HepG2 (cell line): ENCODE measurements at regions not wholly inside any gene's neighbourhood (a gene's known extent, or its start where the extent isn't known, plus 50 kb on each side); places are given as distances from the start of the nearest gene placed in this dataset.
A peak's percentile ranks its signal among the peaks of the same experiment; 100 is the strongest.

Source experiments
- ARNT2 ChIP-seq: sonication (generic); formaldehyde crosslinking; IDR thresholded peaks from 2 replicates; pipeline ENCODE4 v1.8.0; 2022; ENCODE audit warnings: mild to moderate bottlenecking, low read depth, missing genetic modification reagents, moderate library complexity
- FUBP1 ChIP-seq: sonication (generic); formaldehyde crosslinking; IDR thresholded peaks from 2 replicates; pipeline ENCODE4 v1.5.1; 2020; ENCODE audit warnings: missing genetic modification reagents, mild to moderate bottlenecking, borderline replicate concordance
- GABPB1 ChIP-seq: IDR thresholded peaks from 2 replicates; pipeline ENCODE4 v1.6.1; 2016; ENCODE audit warnings: mild to moderate bottlenecking, missing genetic modification reagents, moderate library complexity, missing compliant biosample characterization
- GATAD1 ChIP-seq: IDR thresholded peaks from 2 replicates; pipeline ENCODE4 v1.6.1; 2016; ENCODE audit warnings: missing genetic modification reagents, missing compliant biosample characterization
- HNRNPUL1 ChIP-seq: fragments of 200-400 bp; formaldehyde crosslinking; IDR thresholded peaks from 2 replicates; pipeline ENCODE4 v1.6.1; 2017; ENCODE audit warnings: low read depth, mild to moderate bottlenecking, low read length, moderate library complexity
- NR2C2 ChIP-seq: sonication (generic); formaldehyde crosslinking; IDR thresholded peaks from 2 replicates; pipeline ENCODE4 v1.4.0; 2020; ENCODE audit warnings: missing genetic modification reagents, mild to moderate bottlenecking, moderate library complexity, borderline replicate concordance
- PAX8 ChIP-seq: sonication (generic); formaldehyde crosslinking; IDR thresholded peaks from 2 replicates; pipeline ENCODE4 v1.8.0; 2022; ENCODE audit warnings: mild to moderate bottlenecking, missing genetic modification reagents, borderline replicate concordance
- RERE ChIP-seq: IDR thresholded peaks from 2 replicates; pipeline ENCODE4 v1.6.1; 2016; ENCODE audit warnings: low read depth, missing genetic modification reagents, missing compliant biosample characterization
- SRY ChIP-seq: sonication (generic); formaldehyde crosslinking; IDR thresholded peaks from 2 replicates; pipeline ENCODE4 v1.8.0; 2022; ENCODE audit warnings: mild to moderate bottlenecking, missing genetic modification reagents
- TEAD3 ChIP-seq: optimal IDR thresholded peaks from 2 replicates; pipeline ENCODE3; 2016; ENCODE audit warnings: borderline replicate concordance
- TMF1 ChIP-seq: sonication (generic); formaldehyde crosslinking; IDR thresholded peaks from 2 replicates; pipeline ENCODE4 v1.8.1; 2022; ENCODE audit warnings: low read depth, missing genetic modification reagents
- ZBTB7A ChIP-seq: sonication (generic); formaldehyde crosslinking; IDR thresholded peaks from 2 replicates; pipeline ENCODE4 v1.8.0; 2022; ENCODE audit warnings: mild to moderate bottlenecking, missing genetic modification reagents
- ZBTB8A ChIP-seq: sonication (generic); formaldehyde crosslinking; IDR thresholded peaks from 2 replicates; pipeline ENCODE4 v1.4.0; 2020; ENCODE audit warnings: mild to moderate bottlenecking, low read depth, missing genetic modification reagents, borderline replicate concordance
- ZNF274 ChIP-seq: sonication (generic); formaldehyde crosslinking; IDR thresholded peaks from 2 replicates; pipeline ENCODE4 v1.5.1; 2020; ENCODE audit warnings: mild to moderate bottlenecking, missing genetic modification reagents
- ZNF382 ChIP-seq: sonication (generic); formaldehyde crosslinking; IDR thresholded peaks from 2 replicates; pipeline ENCODE4 v1.5.0; 2020; ENCODE audit warnings: missing genetic modification reagents, mild to moderate bottlenecking, borderline replicate concordance
- ZNF598 ChIP-seq: sonication (generic); formaldehyde crosslinking; IDR thresholded peaks from 2 replicates; pipeline ENCODE4 v1.5.1; 2020; ENCODE audit warnings: mild to moderate bottlenecking, missing genetic modification reagents, borderline replicate concordance
- ZNF607 ChIP-seq: sonication (generic); formaldehyde crosslinking; IDR thresholded peaks from 2 replicates; pipeline ENCODE4 v1.5.1; 2020; ENCODE audit warnings: missing genetic modification reagents, mild to moderate bottlenecking, borderline replicate concordance
- ZNF652 ChIP-seq: IDR thresholded peaks from 2 replicates; pipeline ENCODE4 v1.6.1; 2016; ENCODE audit warnings: low read depth, borderline replicate concordance
- ZNF670 ChIP-seq: sonication (generic); formaldehyde crosslinking; IDR thresholded peaks from 2 replicates; pipeline ENCODE4 v1.8.0; 2022; ENCODE audit warnings: mild to moderate bottlenecking, missing genetic modification reagents, borderline replicate concordance
- ZNF672 ChIP-seq: sonication (generic); formaldehyde crosslinking; IDR thresholded peaks from 2 replicates; pipeline ENCODE4 v1.8.1; 2022; ENCODE audit warnings: missing genetic modification reagents
- TF ChIP-seq, protein P1 (sequence below): sonication (generic); formaldehyde crosslinking; IDR thresholded peaks from 2 replicates; pipeline ENCODE4 v1.8.0; 2023; ENCODE audit warnings: mild to moderate bottlenecking, missing genetic modification reagents

GRCh38 chr12:115088995-115089841, 405.2 kb upstream of the TBX3 start (continued):
- peak; percentile 90 for TF ChIP-seq ZNF652 (CRISPR knock-in tag)
- peak; percentile 81 for TF ChIP-seq ZNF670 (CRISPR knock-in tag)
- TF ChIP-seq PAX8 (CRISPR knock-in tag) = no peak
- peak; percentile 46 for TF ChIP-seq ARNT2 (CRISPR knock-in tag)
- TF ChIP-seq ZBTB8A (CRISPR knock-in tag) = no peak
- no peak; the same call in 1 of the 2 replicates for TF ChIP-seq FUBP1 (CRISPR knock-in tag)
- peak; percentile 67 for TF ChIP-seq GABPB1 (CRISPR knock-in tag)
- 0 out of 2 replicates have a peak, but pooled peaks have one; percentile 71 for TF ChIP-seq ZNF274
- TF ChIP-seq HNRNPUL1 = no peak
- peak; percentile 90 for TF ChIP-seq ZNF607 (CRISPR knock-in tag)
- TF ChIP-seq RERE (CRISPR knock-in tag) = peak; percentile 98
- TF ChIP-seq ZNF382 (CRISPR knock-in tag) = no peak
- no peak; the same call in 1 of the 2 replicates for TF ChIP-seq ZNF598 (CRISPR knock-in tag)
- peak; percentile 92 for TF ChIP-seq ZBTB7A (CRISPR knock-in tag)
- TF ChIP-seq, protein P1, sequence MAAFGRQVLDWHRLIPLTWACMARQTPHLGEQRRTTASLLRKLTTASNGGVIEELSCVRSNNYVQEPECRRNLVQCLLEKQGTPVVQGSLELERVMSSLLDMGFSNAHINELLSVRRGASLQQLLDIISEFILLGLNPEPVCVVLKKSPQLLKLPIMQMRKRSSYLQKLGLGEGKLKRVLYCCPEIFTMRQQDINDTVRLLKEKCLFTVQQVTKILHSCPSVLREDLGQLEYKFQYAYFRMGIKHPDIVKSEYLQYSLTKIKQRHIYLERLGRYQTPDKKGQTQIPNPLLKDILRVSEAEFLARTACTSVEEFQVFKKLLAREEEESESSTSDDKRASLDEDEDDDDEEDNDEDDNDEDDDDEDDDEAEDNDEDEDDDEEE (CRISPR knock-in tag) = no peak
- TF ChIP-seq SRY = 0 out of 2 replicates have a peak, but pooled peaks have one; percentile 56
- peak; percentile 74; the same call in 1 of the 2 replicates for TF ChIP-seq ZNF672 (CRISPR knock-in tag)
- TF ChIP-seq NR2C2 (CRISPR knock-in tag) = peak; percentile 57; the same call in 1 of the 2 replicates
- TF ChIP-seq GATAD1 (CRISPR knock-in tag) = peak; percentile 64
- peak; percentile 82; the same call in 1 of the 2 replicates for TF ChIP-seq TMF1 (CRISPR knock-in tag)
- TF ChIP-seq TEAD3 (CRISPR knock-in tag) = peak; percentile 83
